ENCODE measurements at regions not wholly inside any gene's neighbourhood (a gene's known extent, or its start where the extent isn't known, plus 50 kb on each side); places are given as distances from the start of the nearest gene placed in this dataset.

DNA sequence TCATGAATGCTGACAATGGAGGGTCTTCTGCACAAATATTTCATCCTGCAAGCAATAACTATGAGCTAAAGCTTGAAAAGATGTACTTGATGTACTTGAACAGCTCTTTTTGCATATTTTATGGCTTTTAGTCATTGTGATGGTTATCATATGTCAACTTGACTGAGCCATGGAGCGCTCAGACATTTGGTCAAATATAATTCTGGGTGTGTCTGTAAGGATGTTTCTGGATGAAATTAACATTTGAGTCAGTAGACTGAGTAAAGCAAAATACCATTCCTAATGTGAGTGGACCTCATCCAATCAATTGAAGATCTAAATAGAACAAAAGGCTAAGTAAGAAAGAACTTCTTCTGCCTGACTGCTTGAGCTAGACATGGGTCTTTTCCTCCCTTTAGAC, 509.0 kb downstream of the BCL11A start:
- DNase-seq = no peak

DNA sequence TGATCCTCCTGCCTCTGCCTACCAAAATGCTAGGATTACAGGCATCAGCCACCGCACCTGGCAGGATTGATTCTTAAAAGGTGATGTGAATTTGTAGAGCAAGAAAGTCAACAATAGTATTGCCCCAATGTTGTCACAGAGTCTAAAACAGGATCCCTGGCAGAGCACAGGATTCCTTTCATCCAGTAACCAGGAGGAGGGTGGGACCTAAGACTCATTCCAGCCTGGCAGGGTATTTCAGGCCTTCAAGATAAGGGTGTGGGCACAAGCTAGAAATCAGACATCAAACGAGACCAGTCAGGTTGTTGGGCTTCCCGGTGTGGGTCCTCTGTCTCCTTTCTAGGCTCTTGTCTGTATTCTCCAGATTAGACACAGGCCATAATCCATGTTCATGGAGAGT, 511.4 kb downstream of the BCL11A start:
- DNase-seq = no peak

DNA sequence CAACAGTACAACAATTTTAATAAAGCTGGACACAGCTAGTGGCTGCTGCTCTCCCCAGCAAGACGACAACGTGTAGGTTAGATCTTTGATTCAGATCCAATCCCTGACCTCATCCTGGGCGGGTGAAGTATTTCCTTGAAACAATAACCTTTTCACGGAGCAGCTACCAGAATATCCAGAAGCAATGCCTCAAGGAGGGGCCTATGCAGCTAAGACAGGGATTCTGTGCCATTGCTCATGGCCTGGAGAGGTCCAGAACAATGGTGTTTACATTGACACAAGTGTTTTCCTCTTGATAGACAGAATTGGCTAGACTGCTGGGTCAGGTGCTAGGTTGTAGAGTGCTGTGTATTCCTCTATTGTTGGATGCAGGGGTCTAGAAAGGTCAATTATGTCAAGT, 520.1 kb downstream of the BCL11A start:
- no peak for DNase-seq

DNA sequence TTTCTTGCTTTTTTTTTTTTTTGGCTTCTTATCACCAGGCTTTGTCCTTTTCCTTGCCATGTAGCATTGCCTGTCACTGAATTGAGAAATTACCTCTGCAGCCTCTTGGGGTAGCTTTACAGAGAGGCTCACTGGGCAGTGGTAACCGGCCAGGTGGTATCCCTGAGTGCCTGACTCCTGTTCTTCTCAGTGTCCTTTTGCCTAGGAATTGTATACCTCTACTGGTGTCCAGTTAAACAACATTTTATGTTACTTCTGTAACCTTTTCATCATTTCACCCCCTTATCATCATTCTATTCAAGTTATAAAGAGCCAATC, 523.9 kb downstream of the BCL11A start:
- no peak for DNase-seq

DNA sequence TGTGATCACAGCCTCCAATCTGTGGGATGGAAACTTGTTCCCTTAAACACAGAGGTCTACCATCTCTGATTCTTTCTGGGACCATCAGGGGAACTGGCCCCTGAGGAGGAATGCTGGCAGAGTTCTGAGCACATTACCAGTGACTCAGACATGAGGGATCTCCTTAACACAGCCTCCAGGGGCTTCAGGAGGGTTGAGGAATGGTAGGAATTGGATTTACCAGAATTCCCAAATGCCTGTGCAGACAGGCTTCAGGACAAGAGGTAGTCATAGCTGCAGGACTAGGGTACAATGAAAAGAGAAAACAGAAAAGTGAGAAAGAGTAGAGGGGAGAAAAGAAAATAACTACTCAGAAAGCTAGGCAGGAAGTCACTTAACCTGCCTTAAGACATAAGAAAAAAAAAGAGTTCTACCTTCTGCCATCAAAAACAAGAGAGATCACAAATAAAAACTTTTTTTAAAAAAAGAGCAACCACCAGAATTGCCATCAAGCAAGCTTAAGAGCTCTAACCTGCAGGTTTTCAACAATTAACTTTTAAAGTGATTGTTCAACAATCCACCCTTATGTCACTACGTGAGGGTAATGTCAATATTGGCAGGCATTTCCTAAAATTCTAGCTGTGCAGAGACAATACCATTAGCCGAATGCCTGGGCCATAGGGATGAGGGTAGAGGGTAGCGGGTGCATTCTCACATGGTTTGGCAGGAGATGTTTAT, 524.4 kb downstream of the BCL11A start:
- DNase-seq = no peak

DNA sequence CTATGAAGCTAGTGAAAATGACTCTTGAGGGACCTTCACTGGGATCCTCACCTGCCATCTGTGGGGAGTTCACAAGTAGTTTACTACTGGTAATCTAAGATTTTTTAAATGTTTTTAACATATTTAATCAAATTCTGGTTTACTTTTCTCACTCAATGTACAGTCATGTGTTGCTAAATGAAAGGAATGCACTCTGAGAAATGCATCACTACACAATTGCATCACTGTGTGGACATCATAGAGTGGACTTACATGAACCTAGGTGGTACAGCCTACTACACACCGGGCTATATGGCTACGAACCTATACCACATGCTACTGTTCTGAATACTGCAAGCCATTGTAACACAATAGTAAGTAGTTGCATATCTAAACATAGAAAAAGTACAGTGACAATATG, 528.0 kb downstream of the BCL11A start:
- no peak for DNase-seq

DNA sequence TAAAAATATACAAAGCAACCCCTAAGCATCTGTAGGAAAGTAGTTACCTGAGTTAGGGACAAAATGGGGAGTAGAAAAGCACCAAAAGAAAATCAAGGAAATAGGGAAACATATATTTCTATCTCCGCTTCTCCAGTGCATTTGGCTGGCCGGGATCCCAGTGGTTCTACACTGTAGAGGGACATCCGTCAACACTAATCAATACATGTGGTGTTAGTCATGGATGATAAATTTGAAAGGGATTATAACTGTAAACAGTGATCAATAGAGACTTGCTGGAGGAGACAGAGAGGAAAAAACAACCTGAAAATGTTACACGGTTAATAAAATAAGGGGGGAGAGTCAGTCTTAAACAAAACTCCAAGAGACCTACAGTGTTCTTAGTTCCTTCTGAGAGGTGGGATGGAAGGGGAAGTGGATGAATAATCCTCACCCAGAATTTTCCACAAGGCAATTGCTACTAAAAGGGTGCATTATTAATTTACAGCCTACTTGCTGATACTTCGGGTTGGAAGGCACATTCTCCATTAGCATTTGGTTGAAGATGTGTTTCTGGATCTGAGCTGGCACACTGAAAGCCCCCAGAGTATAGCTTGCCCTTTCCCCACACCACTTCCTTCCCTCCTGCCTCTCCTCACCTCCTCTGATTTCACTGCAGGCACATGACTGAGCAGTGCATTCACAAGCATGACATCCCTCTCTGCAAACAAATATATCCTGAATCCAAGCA, 530.0 kb downstream of the BCL11A start:
- no peak for DNase-seq

DNA sequence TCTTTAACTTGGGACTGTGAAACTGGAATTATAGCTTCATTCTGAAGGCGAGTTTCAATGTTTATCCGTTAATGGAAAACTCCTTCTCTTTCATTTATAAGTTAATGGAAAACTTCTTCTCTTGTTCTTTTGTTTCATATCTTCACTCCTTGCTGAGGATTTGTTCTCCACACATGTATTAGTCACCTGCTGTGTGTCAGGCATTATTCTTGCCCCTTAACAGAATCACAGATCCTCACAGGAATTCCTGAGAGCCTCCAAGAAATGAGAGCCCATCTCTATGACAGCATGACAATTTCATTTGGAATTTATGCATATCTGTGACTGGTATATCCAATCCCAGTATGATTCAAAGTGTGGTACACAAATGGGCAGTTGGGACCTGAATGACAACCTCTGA, 545.8 kb downstream of the BCL11A start:
- DNase-seq = no peak

DNA sequence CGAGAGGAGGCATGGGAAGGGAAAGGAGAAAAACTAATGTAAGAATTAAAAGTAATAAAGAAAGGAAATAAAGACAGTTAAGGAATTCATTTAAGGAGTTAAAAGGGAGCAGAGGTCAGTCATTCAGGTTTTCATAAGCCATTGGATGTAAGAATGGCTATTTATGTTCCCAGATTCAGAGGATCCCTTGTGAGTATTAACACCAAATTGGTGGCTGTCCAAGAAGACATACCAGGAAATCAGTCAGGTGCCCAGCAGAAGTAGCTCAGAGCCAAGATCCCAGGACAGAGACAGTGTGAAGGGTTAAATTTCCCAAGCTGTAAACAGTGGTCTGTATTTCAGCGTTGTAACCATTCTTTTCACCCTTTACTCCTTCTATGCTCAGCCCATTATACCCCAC, 550.4 kb downstream of the BCL11A start:
- DNase-seq = no peak

DNA sequence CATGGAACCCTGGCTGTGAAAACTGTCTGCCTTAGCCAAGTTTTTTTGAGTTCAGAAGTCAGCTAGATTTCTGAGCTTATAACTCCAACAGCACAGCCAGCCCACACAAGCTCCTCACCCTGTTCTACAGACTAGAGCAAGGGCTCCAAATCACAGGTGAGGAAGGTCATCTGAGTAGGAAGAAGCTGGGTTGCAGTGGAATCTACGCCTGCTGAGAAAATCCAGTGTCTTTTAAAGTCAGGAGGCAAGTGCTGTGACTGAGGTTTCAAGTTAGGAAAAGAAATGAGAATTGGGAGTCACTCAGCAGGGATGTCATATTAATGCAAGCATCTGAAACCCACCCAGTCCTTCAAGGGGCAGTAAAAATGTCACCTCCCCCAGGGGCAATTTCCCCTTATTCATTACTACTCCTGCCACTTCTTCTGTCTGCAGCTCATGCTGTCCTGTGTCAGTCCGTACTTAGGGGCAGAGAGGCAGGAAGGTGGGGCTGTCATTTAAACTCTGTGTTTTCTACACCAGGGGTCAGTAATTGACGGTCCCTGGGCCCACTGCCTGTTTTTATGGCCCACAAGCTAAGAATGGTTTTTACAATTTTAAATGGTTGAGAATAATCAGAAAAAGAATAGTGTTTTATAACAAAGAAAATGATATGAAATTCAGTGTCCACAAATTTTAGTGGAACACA, 551.1 kb downstream of the BCL11A start:
- no peak for DNase-seq

DNA sequence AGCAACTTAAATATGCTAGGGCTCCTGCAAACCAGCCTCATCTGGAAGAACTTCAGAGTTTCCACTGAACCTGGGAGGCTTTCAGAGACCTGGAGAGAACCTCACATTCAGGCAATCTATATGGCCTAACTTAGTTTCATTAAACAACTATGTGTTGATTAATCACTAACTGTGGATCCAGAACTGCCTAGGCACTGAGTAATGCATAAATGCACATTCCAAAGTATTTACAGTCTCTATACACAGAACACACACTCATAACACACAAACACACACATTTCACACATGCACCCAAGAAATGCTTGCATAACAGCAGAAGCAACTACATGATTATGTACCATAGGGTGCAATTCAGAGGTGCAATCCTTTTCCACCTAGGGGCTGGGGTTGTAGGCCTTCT, 552.8 kb downstream of the BCL11A start:
- DNase-seq = no peak

DNA sequence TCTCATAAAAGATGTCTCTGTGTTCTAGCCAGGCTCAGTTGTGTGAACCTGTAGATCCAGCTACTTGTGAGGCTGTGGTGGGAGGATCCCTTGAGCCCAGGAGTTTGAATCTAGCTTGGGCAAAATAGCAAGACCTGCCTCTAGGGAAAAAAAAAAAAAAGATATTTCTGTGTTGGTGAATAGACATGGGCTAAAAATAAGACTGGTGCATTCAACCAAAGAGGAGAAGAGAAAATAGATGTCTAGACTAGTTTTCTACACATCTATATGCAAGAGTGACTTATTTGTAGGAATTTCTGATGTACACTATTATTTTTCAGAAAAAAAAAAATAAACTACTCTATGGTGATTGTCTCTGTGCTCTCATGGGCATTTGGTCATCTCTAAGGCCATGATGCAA, 555.1 kb downstream of the BCL11A start:
- no peak for DNase-seq

DNA sequence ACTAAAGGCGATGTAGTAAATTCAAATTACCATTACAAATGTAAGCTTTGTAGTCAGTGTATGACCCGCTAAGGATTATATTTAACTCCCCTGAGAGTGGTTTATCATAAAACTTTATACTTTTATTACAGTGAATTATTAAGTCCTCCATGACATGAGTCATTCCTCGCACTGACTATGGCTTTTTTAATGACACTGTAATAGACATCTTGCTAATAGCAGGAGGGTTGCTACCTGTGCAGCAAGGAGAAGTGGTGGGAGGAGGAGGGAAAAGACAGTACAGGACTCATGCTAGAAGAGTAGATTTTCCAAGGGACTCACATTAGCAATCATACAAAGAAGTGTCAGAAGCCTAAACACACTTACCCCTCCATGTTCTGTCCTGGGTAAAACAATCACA, 556.1 kb downstream of the BCL11A start:
- no peak for DNase-seq

DNA sequence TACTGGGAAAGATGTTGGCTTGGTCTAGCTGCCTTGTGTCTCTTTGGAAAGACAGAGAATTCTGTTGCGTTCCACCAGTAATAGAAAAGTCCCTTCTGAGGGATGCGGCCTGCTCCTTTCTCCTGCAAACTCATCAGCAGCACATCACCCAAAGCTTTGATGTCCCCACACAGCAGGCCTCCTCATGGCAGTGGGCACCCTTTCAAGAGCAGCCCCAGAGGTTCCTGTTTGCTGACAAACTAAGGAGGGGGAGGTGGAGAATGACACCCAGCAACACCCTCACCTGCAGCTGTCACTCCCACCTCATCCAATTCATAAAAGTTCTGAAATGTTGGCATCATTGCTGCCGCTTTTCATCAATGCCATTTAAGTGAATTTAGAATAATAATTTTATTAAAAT, 556.6 kb downstream of the BCL11A start:
- no peak for DNase-seq

DNA sequence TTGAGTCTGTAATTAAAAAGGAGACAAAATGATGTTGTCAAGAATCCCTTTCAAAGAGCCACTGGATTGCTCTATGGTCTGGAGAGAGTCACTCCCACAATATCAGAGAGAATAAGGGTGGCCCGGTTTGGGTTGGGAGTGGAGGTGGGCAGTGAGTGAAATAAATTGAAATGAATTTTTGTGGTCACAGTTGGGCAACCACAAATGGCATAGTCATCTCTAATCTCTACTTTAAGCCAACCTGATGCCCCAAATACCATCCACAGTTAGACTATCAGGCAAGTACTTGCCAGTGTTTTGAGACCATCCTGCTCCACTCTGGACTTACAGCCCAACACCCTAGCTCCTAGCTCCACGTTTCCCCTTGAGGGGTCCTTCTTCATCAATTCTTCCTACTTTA, 559.7 kb downstream of the BCL11A start:
- no peak for DNase-seq

DNA sequence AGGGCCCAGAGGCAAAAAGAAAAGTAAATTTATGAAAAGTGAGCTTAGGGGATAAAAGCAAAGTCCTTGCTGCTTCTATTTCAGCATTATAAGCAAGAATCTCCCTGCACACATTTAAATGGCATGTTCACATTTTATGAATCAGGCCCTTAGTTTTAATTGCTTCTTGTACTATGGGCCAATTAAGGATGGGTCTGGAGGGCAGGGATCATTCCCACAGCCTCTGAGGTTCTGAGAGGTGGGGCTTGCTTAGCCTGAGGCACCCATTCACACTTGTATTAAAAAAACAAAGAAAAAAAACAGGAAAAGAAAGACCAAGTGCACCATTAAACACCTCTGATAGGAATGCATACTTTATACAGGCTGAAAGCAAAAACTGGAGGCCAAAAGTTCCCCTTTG, 565.1 kb downstream of the BCL11A start:
- no peak for DNase-seq

DNA sequence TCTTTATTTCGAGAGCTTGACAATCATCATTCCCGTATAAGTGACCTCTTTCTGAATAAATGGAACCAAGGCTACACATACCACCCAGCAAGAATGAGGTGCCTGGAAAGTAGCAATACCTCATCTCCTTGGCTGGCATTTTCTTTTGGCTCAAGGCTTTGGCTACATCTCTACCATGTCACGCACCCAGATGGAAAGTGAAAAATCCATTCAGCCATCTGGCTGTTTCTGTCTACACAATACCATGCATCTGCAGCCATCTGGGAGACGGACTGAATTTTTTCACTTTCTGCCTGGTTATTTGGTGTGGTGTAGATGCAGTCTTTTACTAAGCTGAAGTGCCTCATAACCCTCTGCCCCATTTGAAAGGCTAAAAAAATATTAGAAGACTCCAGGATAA, 566.9 kb downstream of the BCL11A start:
- no peak for DNase-seq

DNA sequence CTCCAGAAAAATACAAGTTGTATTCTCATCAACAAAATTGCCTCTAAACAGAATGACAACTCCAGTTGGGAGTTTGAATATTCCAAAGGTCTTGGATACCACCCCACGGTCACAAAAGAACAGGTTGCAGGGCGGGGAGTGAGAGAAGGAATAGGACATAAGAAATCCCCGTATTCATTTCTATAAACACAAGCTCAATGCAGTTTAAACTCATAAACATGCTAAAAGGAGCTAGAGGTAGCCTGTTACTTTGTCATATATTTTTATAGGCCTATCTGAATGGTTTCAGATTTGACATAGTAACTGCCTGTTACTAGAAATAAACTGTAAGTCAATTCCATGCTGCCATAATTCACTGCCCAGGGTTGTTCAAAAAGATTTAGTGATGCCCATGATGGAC, 567.5 kb downstream of the BCL11A start:
- DNase-seq = no peak

DNA sequence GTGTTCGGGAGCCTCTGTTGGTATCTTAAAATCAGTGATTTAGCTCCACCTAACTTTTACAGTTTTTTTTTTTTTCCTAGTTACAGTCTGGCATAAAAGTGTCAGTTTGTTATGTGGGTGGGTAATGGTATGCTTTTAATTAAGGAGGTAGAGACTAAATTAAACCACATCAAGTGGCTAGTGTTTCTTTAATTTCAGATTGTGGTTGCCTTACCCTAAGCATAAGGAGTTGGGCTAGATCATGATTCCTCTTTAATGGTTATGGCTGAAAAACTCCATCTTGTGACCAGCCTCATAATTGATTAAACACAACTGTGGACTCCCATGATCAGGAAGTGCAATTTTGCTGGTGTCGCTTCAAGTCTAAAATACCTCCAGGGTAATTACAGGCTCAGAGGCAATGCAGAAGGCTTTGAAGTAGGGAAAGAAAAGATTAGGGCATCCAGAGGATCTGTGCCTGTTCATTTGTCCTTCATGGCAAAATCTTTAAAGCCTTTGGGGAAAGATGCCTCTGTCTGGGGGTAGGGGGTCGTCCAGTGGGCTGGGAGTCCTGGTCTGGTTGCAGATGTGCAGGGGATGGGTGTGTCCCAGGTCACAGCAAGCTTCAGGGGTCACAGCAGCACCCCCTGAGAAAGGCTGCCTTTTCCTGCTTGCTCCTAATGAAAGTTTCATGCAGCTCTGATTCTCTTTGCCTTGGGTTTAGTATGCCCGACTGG, 579.2 kb downstream of the BCL11A start:
- DNase-seq = no peak

DNA sequence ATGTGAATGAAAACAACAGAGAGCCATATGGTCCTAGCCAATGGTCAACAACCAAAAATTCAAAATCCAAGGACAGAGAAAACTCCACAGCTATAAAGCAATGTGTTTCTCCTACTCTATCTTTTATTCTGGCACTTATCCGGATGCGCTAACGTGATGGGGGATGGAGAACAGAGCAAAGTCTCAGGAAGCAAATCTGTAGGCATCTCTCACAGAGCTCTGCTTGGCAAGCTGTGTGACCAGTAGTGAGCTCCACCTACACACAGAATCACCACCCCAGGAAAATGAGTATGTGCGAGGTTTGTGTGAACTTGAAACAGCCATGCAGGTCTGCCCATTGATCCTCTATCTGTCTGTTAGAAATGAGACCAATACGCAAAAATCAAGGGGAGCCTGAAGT, 584.3 kb downstream of the BCL11A start:
- DNase-seq = no peak

DNA sequence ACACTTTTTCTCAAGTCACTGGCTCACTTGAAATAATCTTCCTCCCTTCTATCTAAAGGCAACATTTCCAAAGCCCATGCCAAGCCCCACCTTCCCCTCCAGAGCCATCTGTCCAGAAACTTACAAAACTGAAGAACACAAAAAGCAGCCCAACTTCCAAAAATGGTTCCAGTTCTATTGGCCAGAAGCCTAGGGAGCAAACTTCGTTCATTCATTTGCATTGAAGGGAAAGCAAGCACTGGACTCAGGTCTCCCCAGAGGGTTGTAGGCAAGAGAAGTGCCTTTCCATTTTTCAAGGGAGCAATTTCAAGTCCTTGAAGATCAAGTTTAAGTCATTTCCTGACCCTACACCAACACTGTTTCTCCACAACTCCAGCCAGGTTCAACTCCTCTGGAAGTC, 585.0 kb downstream of the BCL11A start:
- no peak for DNase-seq

DNA sequence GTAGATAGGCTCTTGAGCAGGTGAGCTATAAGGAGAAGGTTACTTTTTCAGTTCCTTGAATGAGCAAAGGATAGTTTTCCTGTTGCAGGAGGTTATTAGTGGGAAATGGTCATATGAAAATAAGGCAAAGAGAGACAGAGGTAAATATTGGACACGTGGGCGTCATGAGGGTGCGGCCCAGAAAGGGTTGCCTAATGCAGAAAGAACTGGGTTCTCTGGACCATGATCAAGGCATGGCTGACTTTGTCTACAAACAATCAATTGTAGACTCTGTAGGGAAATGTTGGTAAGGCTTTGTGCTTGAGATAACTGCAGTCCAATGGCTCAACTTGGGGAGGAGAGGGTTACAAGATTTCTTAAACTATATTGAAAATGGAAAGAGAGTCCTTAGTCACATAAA, 585.8 kb downstream of the BCL11A start:
- no peak for DNase-seq

DNA sequence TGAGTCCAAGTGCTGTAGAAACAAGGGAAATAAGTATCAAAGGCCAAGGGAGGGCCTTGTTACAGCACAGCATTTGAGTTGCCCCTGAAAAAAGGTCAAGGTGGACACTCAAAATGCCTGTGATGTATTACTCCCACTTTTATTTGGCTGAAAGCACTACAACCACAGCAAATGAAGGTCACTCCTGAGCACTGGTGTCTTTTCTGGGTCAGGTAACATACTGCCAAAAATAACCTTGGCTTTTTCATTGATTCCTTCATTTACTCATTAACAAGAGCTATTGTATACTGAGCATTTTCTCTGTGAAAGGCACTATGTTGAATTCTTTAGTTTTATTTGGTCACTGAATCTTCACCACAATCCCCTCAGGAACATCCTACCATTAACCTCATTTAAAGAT, 590.3 kb downstream of the BCL11A start:
- no peak for DNase-seq

DNA sequence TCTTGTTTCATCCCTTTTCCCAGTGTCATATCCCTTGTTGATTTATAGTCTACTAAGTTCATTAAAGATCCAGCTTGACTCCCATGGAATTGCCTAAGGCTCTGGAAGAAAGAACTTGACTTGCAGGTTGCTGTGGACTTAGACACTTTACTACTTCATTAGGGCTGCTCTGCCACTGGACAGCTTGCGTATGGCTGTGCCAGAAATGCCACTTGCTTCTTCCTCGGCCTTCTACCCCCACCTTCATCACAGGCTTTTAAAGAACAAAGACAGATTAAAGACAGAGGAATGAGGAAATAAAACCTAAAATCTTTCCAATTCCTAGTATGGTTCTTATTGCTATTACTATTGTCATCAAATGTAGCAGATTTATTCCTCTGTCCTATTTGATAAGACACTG, 591.7 kb downstream of the BCL11A start:
- no peak for DNase-seq

All from stimulated activated CD4-positive, alpha-beta T cell treated with anti-CD3 and anti-CD28 coated beads, Interleukin-4, amount 100 ng/mL, for 1 hour (primary cell).